ENCODE measurements at regions not wholly inside any gene's neighbourhood (a gene's known extent, or its start where the extent isn't known, plus 50 kb on each side); places are given as distances from the start of the nearest gene placed in this dataset.

GRCh38 chr5:21185536-21185935 lies 1197.5 kb upstream of the CDH18 start:
- DNase-seq = no peak
- TF ChIP-seq POLR2A (IDR thresholded peaks at IDR 0.05; ENCODE audit: low read length) (no peak), GATA1 (IDR thresholded peaks at IDR 0.05; ENCODE audit: low read depth, low read length) (no peak)

- DNase-seq = no peak
- TF ChIP-seq GATA1 (IDR thresholded peaks at IDR 0.05; ENCODE audit: low read depth, low read length) (no peak), POLR2A (IDR thresholded peaks at IDR 0.05; ENCODE audit: low read length) (no peak)
Measured at GRCh38 chr5:21184581-21184980, 1196.6 kb upstream of the CDH18 start.

- no peak for TF ChIP-seq POLR2A (IDR thresholded peaks at IDR 0.05; ENCODE audit: low read length)
- no peak for DNase-seq
Measured at GRCh38 chr5:21181609-21182125, 1193.7 kb upstream of the CDH18 start.

GRCh38 chr5:21173526-21173925 lies 1185.5 kb upstream of the CDH18 start:
- no peak for TF ChIP-seq GATA1 (IDR thresholded peaks at IDR 0.05; ENCODE audit: low read depth, low read length)
- TF ChIP-seq POLR2A (IDR thresholded peaks at IDR 0.05; ENCODE audit: low read length) = no peak
- DNase-seq = no peak

GRCh38 chr5:21173036-21173435 lies 1185.0 kb upstream of the CDH18 start:
- no peak for DNase-seq
- TF ChIP-seq POLR2A (IDR thresholded peaks at IDR 0.05; ENCODE audit: low read length) (no peak), GATA1 (IDR thresholded peaks at IDR 0.05; ENCODE audit: low read depth, low read length) (no peak)

- no peak for TF ChIP-seq GATA1 (IDR thresholded peaks at IDR 0.05; ENCODE audit: low read depth, low read length)
- TF ChIP-seq POLR2A (IDR thresholded peaks at IDR 0.05; ENCODE audit: low read length) = no peak
- DNase-seq = no peak
Measured at GRCh38 chr5:21171038-21171437, 1183.0 kb upstream of the CDH18 start.

- TF ChIP-seq GATA1 (IDR thresholded peaks at IDR 0.05; ENCODE audit: low read depth, low read length) (no peak), POLR2A (IDR thresholded peaks at IDR 0.05; ENCODE audit: low read length) (no peak)
Measured at GRCh38 chr5:21168557-21168956, 1180.6 kb upstream of the CDH18 start.

GRCh38 chr5:21165344-21165743 lies 1177.3 kb upstream of the CDH18 start:
- no peak for TF ChIP-seq GATA1 (IDR thresholded peaks at IDR 0.05; ENCODE audit: low read depth, low read length)
- TF ChIP-seq POLR2A (IDR thresholded peaks at IDR 0.05; ENCODE audit: low read length) = no peak
- no peak for DNase-seq

More at GRCh38 chr5:21168557-21168956, 1180.6 kb upstream of the CDH18 start:
- DNase-seq = no peak

- TF ChIP-seq GATA1 (IDR thresholded peaks at IDR 0.05; ENCODE audit: low read depth, low read length) = no peak
- no peak for TF ChIP-seq POLR2A (IDR thresholded peaks at IDR 0.05; ENCODE audit: low read length)
- DNase-seq = no peak
Measured at GRCh38 chr5:21164425-21164824, 1176.4 kb upstream of the CDH18 start.

GRCh38 chr5:21159510-21160059 lies 1171.6 kb upstream of the CDH18 start:
- TF ChIP-seq GATA1 (IDR thresholded peaks at IDR 0.05; ENCODE audit: low read depth, low read length) = no peak
- no peak for TF ChIP-seq POLR2A (IDR thresholded peaks at IDR 0.05; ENCODE audit: low read length)
- DNase-seq = no peak

GRCh38 chr5:21154526-21154925 lies 1166.5 kb upstream of the CDH18 start:
- no peak for DNase-seq
- TF ChIP-seq POLR2A (IDR thresholded peaks at IDR 0.05; ENCODE audit: low read length) (no peak), GATA1 (IDR thresholded peaks at IDR 0.05; ENCODE audit: low read depth, low read length) (no peak)

GRCh38 chr5:21152611-21153010 lies 1164.6 kb upstream of the CDH18 start:
- DNase-seq = no peak
- TF ChIP-seq POLR2A (IDR thresholded peaks at IDR 0.05; ENCODE audit: low read length) = no peak
- no peak for TF ChIP-seq GATA1 (IDR thresholded peaks at IDR 0.05; ENCODE audit: low read depth, low read length)

GRCh38 chr5:21145376-21145775 lies 1157.4 kb upstream of the CDH18 start:
- DNase-seq = no peak
- TF ChIP-seq GATA1 (IDR thresholded peaks at IDR 0.05; ENCODE audit: low read depth, low read length) (no peak), POLR2A (IDR thresholded peaks at IDR 0.05; ENCODE audit: low read length) (no peak)

- no peak for DNase-seq
- TF ChIP-seq GATA1 (IDR thresholded peaks at IDR 0.05; ENCODE audit: low read depth, low read length) (no peak), POLR2A (IDR thresholded peaks at IDR 0.05; ENCODE audit: low read length) (no peak)
Measured at GRCh38 chr5:21143686-21144085, 1155.7 kb upstream of the CDH18 start.

- DNase-seq = no peak
- no peak for TF ChIP-seq GATA1 (IDR thresholded peaks at IDR 0.05; ENCODE audit: low read depth, low read length)
- no peak for TF ChIP-seq POLR2A (IDR thresholded peaks at IDR 0.05; ENCODE audit: low read length)
Measured at GRCh38 chr5:21142791-21143190, 1154.8 kb upstream of the CDH18 start.

GRCh38 chr5:21140987-21141386 lies 1153.0 kb upstream of the CDH18 start:
- DNase-seq = no peak
- TF ChIP-seq POLR2A (IDR thresholded peaks at IDR 0.05; ENCODE audit: low read length) (no peak), GATA1 (IDR thresholded peaks at IDR 0.05; ENCODE audit: low read depth, low read length) (no peak)
